Neuron (in vitro differentiated cells): ENCODE measurements at regions not wholly inside any gene's neighbourhood (a gene's known extent, or its start where the extent isn't known, plus 50 kb on each side); places are given as distances from the start of the nearest gene placed in this dataset.

Source experiments
- H2AFZ ChIP-seq: one replicate; pipeline ENCODE4 v1.6.1; 2013; ENCODE audit warnings: low read depth, mild to moderate bottlenecking, inconsistent platforms, low read length, moderate library complexity
- H3K27me3 ChIP-seq: one replicate; pipeline ENCODE4 v1.6.1; 2013; ENCODE audit warnings: low read length; ENCODE audit not compliant: insufficient read depth
- H3K36me3 ChIP-seq: one replicate; pipeline ENCODE4 v1.6.1; 2013; ENCODE audit warnings: low read length; ENCODE audit not compliant: insufficient read depth
- H3K4me1 ChIP-seq: one replicate; pipeline ENCODE4 v1.6.1; 2013; ENCODE audit warnings: low read length; ENCODE audit not compliant: insufficient read depth
- H3K4me3 ChIP-seq: 2 replicates; pipeline ENCODE4 v1.5.1; 2013; ENCODE audit warnings: mild to moderate bottlenecking, low read length, moderate library complexity
- H3K9me3 ChIP-seq: one replicate; pipeline ENCODE4 v1.6.1; 2013; ENCODE audit warnings: low read length

GRCh38 chr12:60324746-60325145, 728.9 kb downstream of the SLC16A7 start:
- Histone ChIP-seq H3K9me3 (no peaks in the 10 kb centered on the region), H3K27me3 (no peaks in the 10 kb centered on the region), H3K4me3 (no peak overlapping the region), H2AFZ (no peak overlapping the region), H3K36me3 (no peaks in the 10 kb centered on the region), H3K4me1 (no peaks in the 10 kb centered on the region)

GRCh38 chr12:60333461-60333860, 737.6 kb downstream of the SLC16A7 start:
- no peaks in the 10 kb centered on the region for H3K4me1 ChIP-seq
- H2AFZ ChIP-seq, result no peak overlapping the region
- no peaks in the 10 kb centered on the region for H3K27me3 ChIP-seq
- H3K36me3 ChIP-seq, result no peaks in the 10 kb centered on the region
- no peaks in the 10 kb centered on the region for H3K9me3 ChIP-seq
- no peak overlapping the region for H3K4me3 ChIP-seq

GRCh38 chr12:60335745-60336144, 739.9 kb downstream of the SLC16A7 start:
- no peak overlapping the region for H2AFZ ChIP-seq
- H3K4me3 ChIP-seq, result no peak overlapping the region
- H3K4me1 ChIP-seq, result no peaks in the 10 kb centered on the region
- no peaks in the 10 kb centered on the region for H3K27me3 ChIP-seq
- H3K9me3 ChIP-seq, result no peaks in the 10 kb centered on the region
- no peaks in the 10 kb centered on the region for H3K36me3 ChIP-seq

GRCh38 chr12:60337839-60338549, 742.2 kb downstream of the SLC16A7 start:
- no peaks in the 10 kb centered on the region for H3K27me3 ChIP-seq
- no peaks in the 10 kb centered on the region for H3K9me3 ChIP-seq
- no peaks in the 10 kb centered on the region for H3K36me3 ChIP-seq
- H2AFZ ChIP-seq, result no peak overlapping the region
- no peaks in the 10 kb centered on the region for H3K4me1 ChIP-seq
- no peak overlapping the region for H3K4me3 ChIP-seq

- Histone ChIP-seq H3K36me3 (no peaks in the 10 kb centered on the region), H2AFZ (no peak overlapping the region), H3K4me3 (no peak overlapping the region), H3K4me1 (no peaks in the 10 kb centered on the region), H3K27me3 (no peaks in the 10 kb centered on the region), H3K9me3 (no peaks in the 10 kb centered on the region)
Measured at GRCh38 chr12:60345442-60345841, 749.6 kb downstream of the SLC16A7 start.

- Histone ChIP-seq H3K4me3 (no peak overlapping the region), H3K36me3 (no peaks in the 10 kb centered on the region), H3K4me1 (no peaks in the 10 kb centered on the region), H3K27me3 (no peaks in the 10 kb centered on the region), H2AFZ (no peak overlapping the region), H3K9me3 (no peaks in the 10 kb centered on the region)
Measured at GRCh38 chr12:60349232-60349978, 753.6 kb downstream of the SLC16A7 start.

GRCh38 chr12:60387356-60387755, 791.5 kb downstream of the SLC16A7 start:
- H3K27me3 ChIP-seq, result no peaks in the 10 kb centered on the region
- H2AFZ ChIP-seq, result no peak overlapping the region
- H3K36me3 ChIP-seq, result no peaks in the 10 kb centered on the region
- no peaks in the 10 kb centered on the region for H3K4me1 ChIP-seq
- no peaks in the 10 kb centered on the region for H3K9me3 ChIP-seq
- H3K4me3 ChIP-seq, result no peak overlapping the region

- H3K27me3 ChIP-seq, result no peaks in the 10 kb centered on the region
Measured at GRCh38 chr12:60391051-60391450, 795.2 kb downstream of the SLC16A7 start.

GRCh38 chr12:60391791-60392190, 796.0 kb downstream of the SLC16A7 start:
- no peaks in the 10 kb centered on the region for H3K4me1 ChIP-seq
- no peaks in the 10 kb centered on the region for H3K36me3 ChIP-seq
- no peaks in the 10 kb centered on the region for H3K9me3 ChIP-seq
- no peak overlapping the region for H2AFZ ChIP-seq
- H3K27me3 ChIP-seq, result no peaks in the 10 kb centered on the region
- no peak overlapping the region for H3K4me3 ChIP-seq

More at GRCh38 chr12:60391051-60391450, 795.2 kb downstream of the SLC16A7 start:
- no peaks in the 10 kb centered on the region for H3K36me3 ChIP-seq
- no peak overlapping the region for H2AFZ ChIP-seq
- no peaks in the 10 kb centered on the region for H3K4me1 ChIP-seq
- no peak overlapping the region for H3K4me3 ChIP-seq
- H3K9me3 ChIP-seq, result no peaks in the 10 kb centered on the region

- Histone ChIP-seq H3K4me1 (no peaks in the 10 kb centered on the region), H3K27me3 (no peaks in the 10 kb centered on the region), H3K4me3 (no peak overlapping the region), H3K9me3 (no peaks in the 10 kb centered on the region), H3K36me3 (no peaks in the 10 kb centered on the region), H2AFZ (no peak overlapping the region)
Measured at GRCh38 chr12:60393093-60393492, 797.3 kb downstream of the SLC16A7 start.

GRCh38 chr12:60394665-60395064, 798.8 kb downstream of the SLC16A7 start:
- no peaks in the 10 kb centered on the region for H3K27me3 ChIP-seq
- H2AFZ ChIP-seq, result no peak overlapping the region
- H3K9me3 ChIP-seq, result no peaks in the 10 kb centered on the region
- no peaks in the 10 kb centered on the region for H3K4me1 ChIP-seq
- H3K4me3 ChIP-seq, result no peak overlapping the region
- no peaks in the 10 kb centered on the region for H3K36me3 ChIP-seq

- Histone ChIP-seq H3K4me1 (no peaks in the 10 kb centered on the region), H3K9me3 (no peaks in the 10 kb centered on the region), H2AFZ (no peak overlapping the region), H3K4me3 (no peak overlapping the region), H3K27me3 (no peaks in the 10 kb centered on the region), H3K36me3 (no peaks in the 10 kb centered on the region)
Measured at GRCh38 chr12:60398547-60398946, 802.7 kb downstream of the SLC16A7 start.

- no peaks in the 10 kb centered on the region for H3K36me3 ChIP-seq
- no peak overlapping the region for H2AFZ ChIP-seq
- no peaks in the 10 kb centered on the region for H3K9me3 ChIP-seq
- no peaks in the 10 kb centered on the region for H3K4me1 ChIP-seq
- no peaks in the 10 kb centered on the region for H3K27me3 ChIP-seq
- no peak overlapping the region for H3K4me3 ChIP-seq
Measured at GRCh38 chr12:60399064-60399463, 803.2 kb downstream of the SLC16A7 start.
